HepG2 (cell line): ENCODE measurements at regions not wholly inside any gene's neighbourhood (a gene's known extent, or its start where the extent isn't known, plus 50 kb on each side); places are given as distances from the start of the nearest gene placed in this dataset.
A peak's percentile ranks its signal among the peaks of the same experiment; 100 is the strongest.

Experiments
- ARID5B ChIP-seq: IDR thresholded peaks from 2 replicates; pipeline ENCODE4 v1.4.0; 2020; ENCODE audit warnings: mild to moderate bottlenecking, missing genetic modification reagents
- HIVEP1 ChIP-seq: sonication (generic); formaldehyde crosslinking; IDR thresholded peaks from 2 replicates; pipeline ENCODE4 v1.4.0; 2020; ENCODE audit warnings: mild to moderate bottlenecking, missing genetic modification reagents
- LCORL ChIP-seq, 2 experiments: fragments of 450-650 bp in 1 of 2; sonication (generic) in 1 of 2; formaldehyde crosslinking in 1 of 2; IDR thresholded peaks; 2 replicates each; pipeline versions ENCODE4 v1.5.0 to v1.6.1; 2017 to 2020; ENCODE audit warnings: antibody characterized with exemption in 1 of 2, missing genetic modification reagents in 1 of 2
- PATZ1 ChIP-seq: sonication (generic); formaldehyde crosslinking; IDR thresholded peaks from 2 replicates; pipeline ENCODE4 v1.4.0; 2020; ENCODE audit warnings: missing genetic modification reagents
- SKIL ChIP-seq: sonication (generic); formaldehyde crosslinking; IDR thresholded peaks from 2 replicates; pipeline ENCODE4 v1.8.0; 2022; ENCODE audit warnings: missing genetic modification reagents, mild to moderate bottlenecking, moderate library complexity, borderline replicate concordance
- ZNF121 ChIP-seq: sonication (generic); formaldehyde crosslinking; IDR thresholded peaks from 2 replicates; pipeline ENCODE4 v1.5.0; 2020; ENCODE audit warnings: mild to moderate bottlenecking, missing genetic modification reagents
- ZNF142 ChIP-seq: sonication (generic); formaldehyde crosslinking; IDR thresholded peaks from 2 replicates; pipeline ENCODE4 v1.4.0; 2020; ENCODE audit warnings: missing genetic modification reagents
- ZNF44 ChIP-seq: sonication (generic); formaldehyde crosslinking; IDR thresholded peaks from 2 replicates; pipeline ENCODE4 v1.5.1; 2020; ENCODE audit warnings: mild to moderate bottlenecking, missing genetic modification reagents
- ZXDC ChIP-seq: sonication (generic); formaldehyde crosslinking; IDR thresholded peaks from 2 replicates; pipeline ENCODE4 v1.5.0; 2020; ENCODE audit warnings: mild to moderate bottlenecking, missing genetic modification reagents

- no peak for TF ChIP-seq ZNF142 (CRISPR knock-in tag)
- no peak for TF ChIP-seq PATZ1 (CRISPR knock-in tag)
- TF ChIP-seq SKIL (CRISPR knock-in tag), result no peak
- TF ChIP-seq ZNF121, result no peak
- TF ChIP-seq ARID5B (CRISPR knock-in tag), result peak; percentile 36; the same call in 1 of the 2 replicates
- no peak for TF ChIP-seq HIVEP1 (CRISPR knock-in tag)
- no peak for TF ChIP-seq LCORL (IDR thresholded peaks at IDR 0.05)
- TF ChIP-seq LCORL (CRISPR knock-in tag; IDR thresholded peaks at IDR 0.05), result peak; percentile 30; the same call in 1 of the 2 replicates
- no peak for TF ChIP-seq ZXDC (CRISPR knock-in tag)
- no peak for TF ChIP-seq ZNF44 (CRISPR knock-in tag)
Measured at GRCh38 chr6:109236115-109237076, 141.1 kb downstream of the CEP57L1 start (continued).
